ENCODE measurements at regions not wholly inside any gene's neighbourhood (a gene's known extent, or its start where the extent isn't known, plus 50 kb on each side); places are given as distances from the start of the nearest gene placed in this dataset. TPM values are rescaled to one million over a fixed set of nuclear protein-coding genes. Genes with fewer than 3 reads are reported as not detected.

DNA sequence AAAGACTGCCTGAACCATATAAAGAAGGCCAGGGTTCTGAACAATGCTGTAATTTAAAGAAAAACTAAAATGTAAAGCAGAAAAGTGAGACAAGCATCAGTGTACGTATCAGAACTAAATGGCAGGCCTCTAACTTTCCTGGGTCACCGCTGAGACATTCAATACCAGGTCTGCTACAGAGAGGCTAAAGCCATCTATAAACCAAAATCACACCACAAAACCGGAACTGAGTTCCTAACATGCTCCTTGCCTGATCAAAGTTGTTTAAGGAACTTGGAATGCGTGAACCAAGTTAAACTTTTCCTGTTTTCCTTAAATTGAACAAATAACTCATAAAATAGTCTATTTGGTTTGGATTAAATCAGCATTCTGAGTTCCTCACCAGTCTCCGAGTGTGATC lies 55.3 kb upstream of the TECRL start (continued):
- no peak for TF ChIP-seq SIX5 (IDR thresholded peaks at IDR 0.05; ENCODE audit: low read depth, low read length)

Small RNA genes in the stretch of these regions (small RNA-seq; reads per million reads assigned to genes)
- gene MTCO3P27 (ENCODE audit: insufficient read depth) (not detected), gene MTND4LP31 (ENCODE audit: insufficient read depth) (not detected)
